ENCODE measurements at regions not wholly inside any gene's neighbourhood (a gene's known extent, or its start where the extent isn't known, plus 50 kb on each side); places are given as distances from the start of the nearest gene placed in this dataset.

- H3K4me3 ChIP-seq (ENCODE audit: low read depth, low read length) = no peak overlapping the region
- no peak for DNase-seq (ENCODE audit: low read depth)
- TF ChIP-seq MAX (IDR thresholded peaks at IDR 0.05; ENCODE audit: low read depth, low read length) = no peak
- TF ChIP-seq CTCF (IDR thresholded peaks at IDR 0.05; ENCODE audit: low read depth, low read length) = no peak
- TF ChIP-seq POLR2A (IDR thresholded peaks at IDR 0.05; ENCODE audit: extremely low read depth, insufficient read length) = no peak
- no peak for TF ChIP-seq MYC (IDR thresholded peaks at IDR 0.05; ENCODE audit: low read depth, low read length)
Observed at GRCh38 chr6:156161471-156161870, 615.7 kb upstream of the ARID1B start.

GRCh38 chr6:156160795-156161165 lies 616.4 kb upstream of the ARID1B start:
- no peak overlapping the region for H3K4me3 ChIP-seq (ENCODE audit: low read depth, low read length)
- no peak for TF ChIP-seq MYC (IDR thresholded peaks at IDR 0.05; ENCODE audit: low read depth, low read length)
- no peak for TF ChIP-seq POLR2A (IDR thresholded peaks at IDR 0.05; ENCODE audit: extremely low read depth, insufficient read length)
- TF ChIP-seq CTCF (IDR thresholded peaks at IDR 0.05; ENCODE audit: low read depth, low read length) = no peak
- TF ChIP-seq MAX (IDR thresholded peaks at IDR 0.05; ENCODE audit: low read depth, low read length) = no peak
- DNase-seq (ENCODE audit: low read depth) = no peak

- no peak overlapping the region for H3K4me3 ChIP-seq (ENCODE audit: low read depth, low read length)
- no peak for DNase-seq (ENCODE audit: low read depth)
- TF ChIP-seq MYC (IDR thresholded peaks at IDR 0.05; ENCODE audit: low read depth, low read length) (no peak), MAX (IDR thresholded peaks at IDR 0.05; ENCODE audit: low read depth, low read length) (no peak), CTCF (IDR thresholded peaks at IDR 0.05; ENCODE audit: low read depth, low read length) (no peak), POLR2A (IDR thresholded peaks at IDR 0.05; ENCODE audit: extremely low read depth, insufficient read length) (no peak)
Observed at GRCh38 chr6:156160007-156160794, 617.0 kb upstream of the ARID1B start.

GRCh38 chr6:156154896-156155295 lies 622.3 kb upstream of the ARID1B start:
- TF ChIP-seq POLR2A (IDR thresholded peaks at IDR 0.05; ENCODE audit: extremely low read depth, insufficient read length) (no peak), CTCF (IDR thresholded peaks at IDR 0.05; ENCODE audit: low read depth, low read length) (no peak), MYC (IDR thresholded peaks at IDR 0.05; ENCODE audit: low read depth, low read length) (no peak), MAX (IDR thresholded peaks at IDR 0.05; ENCODE audit: low read depth, low read length) (no peak)
- H3K4me3 ChIP-seq (ENCODE audit: low read depth, low read length) = no peak overlapping the region
- DNase-seq (ENCODE audit: low read depth) = no peak

- TF ChIP-seq CTCF (IDR thresholded peaks at IDR 0.05; ENCODE audit: low read depth, low read length) = no peak
- TF ChIP-seq POLR2A (IDR thresholded peaks at IDR 0.05; ENCODE audit: extremely low read depth, insufficient read length) = no peak
- TF ChIP-seq MYC (IDR thresholded peaks at IDR 0.05; ENCODE audit: low read depth, low read length) = no peak
- no peak for TF ChIP-seq MAX (IDR thresholded peaks at IDR 0.05; ENCODE audit: low read depth, low read length)
- H3K4me3 ChIP-seq (ENCODE audit: low read depth, low read length) = no peak overlapping the region
- DNase-seq (ENCODE audit: low read depth) = no peak
Observed at GRCh38 chr6:156150391-156150790, 626.8 kb upstream of the ARID1B start.
